Activated naive CD4-positive, alpha-beta T cell treated with anti-CD3 and anti-CD28 coated beads, Interleukin-2, amount 10 ng/mL, durations not matched to agents 7 days and 5 days (primary cell): ENCODE measurements at regions not wholly inside any gene's neighbourhood (a gene's known extent, or its start where the extent isn't known, plus 50 kb on each side); places are given as distances from the start of the nearest gene placed in this dataset.
"Not testable (repeated sequence)": the region's sequence is repeated elsewhere in the genome, so short reads cannot be mapped to it uniquely, and the experiment has no call there.

Experiments
- CTCF ChIA-PET: fragments of 350-600 bp; sonication (Branson Sonifier 250); formaldehyde crosslinking; loops from one replicate; lab custom pipeline; 2021; ENCODE audit warnings: antibody characterized with exemption; lab: Charles Lee
- DNase-seq: peaks from one replicate; pipeline ENCODE4 v3.0.0-alpha.2; 2020
- H3K27ac Mint-ChIP-seq: one replicate; pipeline ENCODE4 v1.8.0; 2021; ENCODE audit warnings: mild to moderate bottlenecking, moderate library complexity, mixed read lengths
- H3K27me3 Mint-ChIP-seq: one replicate; pipeline ENCODE4 v1.8.0; 2021; ENCODE audit warnings: mild to moderate bottlenecking, mixed read lengths
- H3K36me3 Mint-ChIP-seq: one replicate; pipeline ENCODE4 v1.8.0; 2021; ENCODE audit warnings: mixed read lengths
- H3K4me1 Mint-ChIP-seq: one replicate; pipeline ENCODE4 v1.8.0; 2021; ENCODE audit warnings: mixed read lengths
- H3K4me3 Mint-ChIP-seq: one replicate; pipeline ENCODE4 v1.8.0; 2021; ENCODE audit warnings: mild to moderate bottlenecking, moderate library complexity, mixed read lengths
- H3K9me3 Mint-ChIP-seq: one replicate; pipeline ENCODE4 v1.8.0; 2021; ENCODE audit warnings: mixed read lengths

DNA sequence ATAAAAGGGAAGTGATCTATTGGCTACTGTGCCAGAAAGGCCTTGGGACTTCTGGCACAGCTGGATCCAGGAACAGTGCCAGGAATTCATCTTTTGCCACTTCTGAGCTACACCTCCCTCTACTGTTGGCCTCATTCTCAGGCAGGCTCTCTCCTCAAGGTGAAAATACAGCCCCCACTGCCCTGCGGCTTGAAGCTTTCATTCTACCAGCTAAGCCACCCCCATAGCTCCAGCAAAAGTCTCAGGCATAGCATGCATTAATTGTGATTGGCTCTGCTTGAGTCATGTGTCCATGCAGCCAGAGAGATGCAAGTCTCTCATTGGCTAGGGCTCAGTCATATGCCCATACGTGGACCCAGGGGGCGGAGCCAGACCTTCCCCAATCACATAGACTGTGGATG lies 142.4 kb downstream of the TPRA1 start:
- H3K4me3 Mint-ChIP-seq: no peak overlapping the region
- peaks cover 4% of the 10 kb centered on the region for H3K27me3 Mint-ChIP-seq
- DNase-seq: no peak

DNA sequence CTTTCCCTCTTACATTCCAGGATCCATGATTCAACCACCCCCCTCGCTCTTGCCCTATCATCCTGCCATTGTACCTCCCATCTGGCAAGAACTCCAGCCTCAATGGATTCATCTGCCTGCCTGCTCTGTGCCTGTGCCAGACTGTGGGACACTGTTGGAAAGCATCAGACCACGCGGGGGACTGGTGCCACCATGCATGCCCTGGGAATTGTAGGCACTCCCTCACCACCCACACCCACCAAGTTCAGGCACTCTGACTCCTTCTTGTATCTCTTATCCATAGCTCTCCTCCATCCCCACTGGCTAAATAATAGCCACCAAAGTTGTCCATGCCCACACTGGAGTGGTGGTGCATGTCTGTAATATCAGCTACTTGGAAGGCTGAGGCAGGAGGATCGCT lies 143.8 kb downstream of the TPRA1 start:
- no peak overlapping the region for H3K4me3 Mint-ChIP-seq
- no peaks in the 10 kb centered on the region for H3K27me3 Mint-ChIP-seq
- H3K36me3 Mint-ChIP-seq: no peaks in the 10 kb centered on the region
- H3K4me1 Mint-ChIP-seq: no peaks in the 10 kb centered on the region
- no peaks in the 10 kb centered on the region for H3K9me3 Mint-ChIP-seq
- CTCF ChIA-PET: interaction anchor here (1.0 kb wide), 1 partner anchor 9 kb away, joined by 3 read pairs; no protein-coding TSS in a partner anchor
- H3K27ac Mint-ChIP-seq: no peak overlapping the region
- DNase-seq: no peak

More for the DNA sequence above, 142.4 kb downstream of the TPRA1 start:
- CTCF ChIA-PET: interaction anchor here (0.8 to 1.4 kb wide), 3 partner anchors 74 to 306 kb away, joined by 3 read pairs; no protein-coding TSS in a partner anchor
- Mint-ChIP-seq H3K27ac (no peak overlapping the region), H3K36me3 (no peaks in the 10 kb centered on the region), H3K4me1 (no peaks in the 10 kb centered on the region), H3K9me3 (no peaks in the 10 kb centered on the region)

DNA sequence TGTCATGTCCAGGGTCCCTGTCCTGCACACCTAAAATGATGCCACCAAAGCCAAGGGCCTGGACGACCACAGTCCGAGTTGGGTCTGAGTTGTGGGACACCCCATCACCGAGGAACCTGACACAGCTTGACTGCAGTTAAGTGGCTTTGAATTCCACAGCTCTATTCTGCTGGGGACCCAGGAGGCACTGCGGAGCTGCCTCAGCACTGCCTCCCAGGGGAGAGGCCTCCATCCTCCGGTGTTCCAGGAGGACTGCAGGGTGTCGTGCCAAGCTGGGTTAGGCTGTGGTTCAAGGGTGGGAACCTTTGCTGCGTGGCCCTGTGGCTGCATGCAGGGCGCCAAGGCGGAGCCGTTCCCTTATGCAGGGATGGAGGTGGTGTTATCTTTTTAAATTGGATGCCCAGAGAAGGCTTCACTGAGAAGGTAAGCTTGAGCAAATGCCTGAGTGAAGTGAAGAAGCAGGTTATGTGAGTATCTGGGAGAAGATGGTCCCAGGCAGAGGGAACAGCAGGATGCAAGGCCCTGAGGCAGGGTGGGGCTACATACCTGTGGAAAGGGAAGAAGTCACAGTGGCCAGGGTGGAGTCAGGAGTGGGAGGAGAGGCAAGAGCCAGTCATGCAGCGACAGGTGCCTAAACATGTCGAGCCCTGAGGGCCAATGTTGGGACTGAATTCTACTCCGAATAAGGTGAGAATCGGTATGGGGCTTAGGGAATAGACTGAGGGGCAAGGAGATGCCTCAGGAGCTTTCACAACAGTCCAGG lies 144.8 kb downstream of the TPRA1 start:
- H3K9me3 Mint-ChIP-seq: no peaks in the 10 kb centered on the region
- H3K36me3 Mint-ChIP-seq: no peaks in the 10 kb centered on the region
- H3K27ac Mint-ChIP-seq: no peak overlapping the region
- no peak overlapping the region for H3K4me3 Mint-ChIP-seq
- CTCF ChIA-PET: no interaction called here
- peak; percentile 9 for DNase-seq
- H3K4me1 Mint-ChIP-seq: no peaks in the 10 kb centered on the region
- no peaks in the 10 kb centered on the region for H3K27me3 Mint-ChIP-seq

DNA sequence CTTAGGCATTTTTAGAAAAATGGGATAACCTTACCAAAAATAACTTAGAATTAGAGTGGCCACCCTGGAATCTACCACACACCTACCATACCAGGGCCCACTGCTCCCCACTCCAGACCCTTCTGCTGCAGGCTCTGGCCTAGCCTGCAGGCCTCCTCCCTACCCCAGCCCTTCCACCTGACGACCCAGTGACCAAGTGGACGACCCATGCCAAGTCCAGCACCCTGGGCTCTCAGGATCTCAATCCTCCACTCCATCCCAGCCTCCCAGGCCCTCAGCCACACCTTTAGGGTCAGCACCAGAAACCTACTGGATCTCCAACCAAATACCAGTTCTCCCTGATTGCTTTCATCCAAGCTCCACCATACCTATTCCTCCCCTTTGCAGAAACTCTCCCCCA lies 145.8 kb downstream of the TPRA1 start:
- peak; percentile 12 for DNase-seq
- Mint-ChIP-seq H3K27ac (no peak overlapping the region), H3K36me3 (no peaks in the 10 kb centered on the region), H3K4me1 (no peaks in the 10 kb centered on the region), H3K9me3 (no peaks in the 10 kb centered on the region), H3K4me3 (no peak overlapping the region), H3K27me3 (no peaks in the 10 kb centered on the region)
- CTCF ChIA-PET: no interaction called here

DNA sequence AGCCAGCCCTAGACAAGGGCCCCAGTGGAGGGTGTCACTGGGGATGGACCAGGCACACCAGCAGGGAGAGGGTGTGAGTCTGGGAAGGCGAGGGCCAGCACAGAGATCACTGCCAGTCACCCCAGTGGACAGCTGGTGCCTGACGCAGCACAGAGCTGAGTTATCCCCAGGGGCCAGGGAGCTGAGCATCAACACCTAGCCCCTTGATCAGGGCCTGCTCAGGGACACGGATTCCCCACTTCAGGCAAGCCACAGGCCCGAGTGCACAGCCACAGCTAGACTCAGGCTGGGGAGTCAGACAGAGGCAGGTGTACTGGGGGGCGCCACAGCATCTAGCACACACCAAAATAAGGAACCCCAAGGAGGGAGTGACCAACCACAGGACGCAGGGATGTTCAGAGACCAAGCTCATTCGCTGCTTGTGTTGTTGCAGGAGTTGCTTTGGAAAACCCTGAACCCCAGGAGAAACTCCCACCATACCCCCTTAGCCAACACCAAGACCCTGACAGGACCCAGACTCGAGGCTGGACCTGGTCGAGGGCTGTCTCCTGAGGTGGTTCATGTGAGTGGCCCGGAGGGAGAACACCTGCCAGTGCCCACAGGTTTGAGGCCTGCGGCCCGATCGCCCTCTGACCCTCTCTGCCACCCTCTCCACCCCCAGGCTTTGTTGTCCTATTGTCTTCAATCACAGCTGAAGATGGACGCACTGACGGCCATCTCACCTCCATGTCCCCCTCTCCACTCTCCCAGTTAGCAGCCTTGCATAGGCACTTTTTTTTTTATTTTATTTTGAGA lies 146.8 kb downstream of the TPRA1 start:
- Mint-ChIP-seq H3K9me3 (no peaks in the 10 kb centered on the region), H3K27ac (no peak overlapping the region), H3K4me3 (no peak overlapping the region), H3K4me1 (no peaks in the 10 kb centered on the region), H3K36me3 (no peaks in the 10 kb centered on the region), H3K27me3 (no peaks in the 10 kb centered on the region)
- CTCF ChIA-PET: no interaction called here
- peak; percentile 2 for DNase-seq

DNA sequence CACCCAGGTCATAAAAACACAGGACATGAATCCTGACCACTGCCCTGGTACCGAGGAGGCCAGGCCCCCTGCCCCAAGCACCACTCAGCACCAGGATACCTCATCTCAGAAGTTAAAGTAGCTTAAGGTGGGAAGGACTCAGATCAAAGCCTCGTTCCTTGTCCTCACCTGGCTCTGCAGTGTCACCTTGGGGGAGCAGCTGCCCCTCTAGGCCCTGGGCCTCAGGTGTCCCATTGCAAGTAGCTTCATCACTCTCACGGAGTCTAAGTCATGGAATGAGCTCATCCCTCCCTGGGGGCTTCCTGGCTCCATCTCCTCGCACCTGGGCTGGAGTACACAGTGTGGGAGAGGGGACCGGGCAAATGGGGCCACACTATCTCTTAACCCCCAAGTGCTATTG lies 148.0 kb downstream of the TPRA1 start:
- Mint-ChIP-seq H3K9me3 (no peaks in the 10 kb centered on the region), H3K36me3 (no peaks in the 10 kb centered on the region), H3K4me3 (no peak overlapping the region), H3K4me1 (no peaks in the 10 kb centered on the region), H3K27ac (no peak overlapping the region), H3K27me3 (no peaks in the 10 kb centered on the region)
- no peak for DNase-seq
- CTCF ChIA-PET: no interaction called here

DNA sequence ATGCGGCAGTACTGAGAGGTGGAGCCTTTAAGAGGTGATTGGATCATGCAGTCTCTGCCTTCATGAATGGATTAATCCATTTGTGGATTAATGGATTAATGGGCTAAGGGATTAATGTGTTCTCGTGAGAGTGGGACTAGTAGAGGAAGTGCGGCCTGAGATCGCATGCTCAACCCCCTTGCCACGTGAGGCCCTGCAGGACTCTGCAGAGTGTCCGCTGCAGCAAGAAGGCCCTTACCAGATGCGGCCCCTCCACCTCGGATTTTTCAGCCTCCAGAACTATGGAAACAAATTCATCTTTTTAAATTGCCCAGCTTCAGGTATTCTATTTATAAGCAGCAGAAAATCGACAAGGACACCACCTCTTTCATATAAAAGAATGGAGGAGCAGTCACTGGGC lies 148.8 kb downstream of the TPRA1 start:
- DNase-seq: peak; percentile 16
- Mint-ChIP-seq H3K9me3 (no peaks in the 10 kb centered on the region), H3K27ac (no peak overlapping the region), H3K36me3 (no peaks in the 10 kb centered on the region), H3K4me1 (no peaks in the 10 kb centered on the region), H3K27me3 (no peaks in the 10 kb centered on the region), H3K4me3 (no peak overlapping the region)
- CTCF ChIA-PET: no interaction called here

DNA sequence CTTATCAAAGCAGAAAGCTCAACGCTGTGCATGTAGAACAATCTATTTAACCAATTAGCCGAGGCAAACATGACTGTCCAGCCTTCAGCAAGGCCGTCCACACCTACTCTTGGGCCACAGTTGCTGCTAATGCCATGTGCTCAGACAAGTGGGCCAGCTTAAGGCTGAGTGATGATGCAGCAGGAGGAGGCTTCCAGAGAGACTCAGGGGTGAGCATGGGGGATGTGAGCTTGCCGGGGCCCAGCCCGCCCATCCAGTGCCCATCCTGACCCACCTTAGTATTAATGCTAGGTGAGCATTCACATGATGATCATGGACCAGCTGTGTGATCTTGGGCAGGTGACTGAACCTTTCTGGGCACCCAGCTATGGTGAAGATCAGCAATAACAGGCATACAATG lies 150.1 kb downstream of the TPRA1 start:
- CTCF ChIA-PET: no interaction called here
- DNase-seq: peak; percentile 3
- Mint-ChIP-seq H3K27me3 (no peaks in the 10 kb centered on the region), H3K4me3 (no peak overlapping the region), H3K27ac (no peak overlapping the region), H3K4me1 (no peaks in the 10 kb centered on the region), H3K36me3 (no peaks in the 10 kb centered on the region), H3K9me3 (no peaks in the 10 kb centered on the region)

DNA sequence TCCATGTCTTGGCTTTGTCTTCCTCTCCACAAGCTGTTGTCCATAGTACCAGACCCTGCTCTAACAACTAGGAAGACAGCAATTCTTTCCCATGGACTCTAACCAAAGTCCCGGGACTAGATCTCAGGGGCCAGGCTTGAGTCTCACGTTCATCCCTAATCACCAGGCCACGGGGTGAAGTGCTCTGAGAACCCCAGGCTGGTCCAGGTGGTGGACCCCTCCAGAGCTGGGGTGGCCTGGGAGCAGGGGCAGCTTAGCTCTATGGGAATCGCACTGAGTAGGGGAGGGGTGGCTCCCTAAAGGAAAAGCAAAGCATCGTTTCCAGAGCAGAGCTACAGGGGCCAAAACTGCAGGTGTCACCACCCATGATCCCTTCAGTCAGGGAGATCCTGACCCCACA lies 150.9 kb downstream of the TPRA1 start:
- H3K27me3 Mint-ChIP-seq: no peaks in the 10 kb centered on the region
- CTCF ChIA-PET: interaction anchor here (0.6 kb wide), 1 partner anchor 456 kb away, joined by 3 read pairs; no protein-coding TSS in a partner anchor
- no peaks in the 10 kb centered on the region for H3K9me3 Mint-ChIP-seq
- peak; percentile 3 for DNase-seq
- no peaks in the 10 kb centered on the region for H3K36me3 Mint-ChIP-seq
- H3K27ac Mint-ChIP-seq: no peak overlapping the region
- H3K4me1 Mint-ChIP-seq: no peaks in the 10 kb centered on the region
- no peak overlapping the region for H3K4me3 Mint-ChIP-seq

DNA sequence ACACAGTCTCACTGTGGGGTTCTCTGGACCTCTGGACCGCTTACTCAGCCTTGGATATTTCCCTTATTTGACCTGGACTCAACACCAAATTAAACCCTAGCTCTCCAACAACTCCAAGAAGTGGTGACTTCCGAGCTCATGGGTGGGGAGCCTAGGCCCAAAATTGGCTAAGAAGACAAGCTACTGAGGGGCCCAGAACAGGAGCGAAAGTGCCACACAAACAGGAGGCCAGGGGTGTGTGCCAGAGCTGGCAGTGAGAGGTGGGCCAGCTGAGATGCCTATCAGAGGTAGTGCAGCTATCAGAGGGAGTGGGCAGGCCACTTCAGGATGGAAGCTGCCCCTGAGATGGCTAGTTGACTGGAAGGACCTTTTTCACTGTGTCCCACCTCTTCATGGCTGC lies 151.1 kb upstream of the PRR20G start:
- H3K27ac Mint-ChIP-seq: no peak overlapping the region
- CTCF ChIA-PET: no interaction called here
- no peaks in the 10 kb centered on the region for H3K9me3 Mint-ChIP-seq
- no peak for DNase-seq
- H3K36me3 Mint-ChIP-seq: no peaks in the 10 kb centered on the region
- H3K4me3 Mint-ChIP-seq: no peak overlapping the region
- H3K27me3 Mint-ChIP-seq: no peaks in the 10 kb centered on the region
- no peaks in the 10 kb centered on the region for H3K4me1 Mint-ChIP-seq

DNA sequence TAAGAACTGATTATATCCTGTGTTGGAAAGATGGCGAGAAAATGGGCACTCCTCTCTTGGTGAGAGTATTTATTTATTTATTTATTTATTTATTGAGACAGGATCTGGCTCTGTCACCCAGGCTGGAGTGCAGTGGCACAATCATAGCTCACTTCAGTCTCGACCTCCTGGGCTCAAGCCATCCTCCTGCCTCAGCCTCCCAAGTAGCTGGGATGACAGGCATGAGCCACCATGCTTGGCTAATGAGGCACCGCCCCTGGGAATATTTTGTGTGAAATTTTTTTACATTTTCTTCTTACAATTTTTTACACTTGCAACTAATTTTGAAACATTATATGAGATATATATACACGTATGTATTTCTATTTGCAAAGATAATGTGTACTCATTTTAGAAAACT lies 150.5 kb upstream of the PRR20G start:
- CTCF ChIA-PET: no interaction called here
- Mint-ChIP-seq H3K4me1 (no peaks in the 10 kb centered on the region), H3K27me3 (no peaks in the 10 kb centered on the region)

DNA sequence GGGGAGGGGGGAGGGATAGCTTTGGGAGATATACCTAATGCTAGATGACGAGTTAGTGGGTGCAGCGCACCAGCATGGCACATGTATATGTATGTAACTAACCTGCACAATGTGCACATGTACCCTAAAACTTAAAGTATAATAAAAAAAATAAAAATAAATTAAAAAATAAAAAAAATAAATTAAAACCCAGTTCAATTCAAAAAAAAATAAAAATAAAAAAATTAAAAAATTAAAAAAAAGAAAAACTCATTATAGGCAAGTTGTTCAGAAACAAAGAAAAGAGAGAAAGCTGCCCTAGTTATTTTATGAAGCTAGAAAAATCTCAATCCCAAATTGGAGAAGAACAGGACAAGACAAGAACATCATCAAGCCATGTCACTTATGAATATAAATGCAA lies 147.5 kb upstream of the PRR20G start:
- H3K27ac Mint-ChIP-seq, H3K4me1 Mint-ChIP-seq, DNase-seq, H3K36me3 Mint-ChIP-seq, H3K9me3 Mint-ChIP-seq, H3K4me3 Mint-ChIP-seq, H3K27me3 Mint-ChIP-seq, CTCF ChIA-PET: not testable (repeated sequence)

More for the DNA sequence above, 150.5 kb upstream of the PRR20G start:
- Mint-ChIP-seq H3K9me3 (no peaks in the 10 kb centered on the region), H3K27ac (no peak overlapping the region), H3K36me3 (no peaks in the 10 kb centered on the region), H3K4me3 (no peak overlapping the region)
- DNase-seq: no peak

DNA sequence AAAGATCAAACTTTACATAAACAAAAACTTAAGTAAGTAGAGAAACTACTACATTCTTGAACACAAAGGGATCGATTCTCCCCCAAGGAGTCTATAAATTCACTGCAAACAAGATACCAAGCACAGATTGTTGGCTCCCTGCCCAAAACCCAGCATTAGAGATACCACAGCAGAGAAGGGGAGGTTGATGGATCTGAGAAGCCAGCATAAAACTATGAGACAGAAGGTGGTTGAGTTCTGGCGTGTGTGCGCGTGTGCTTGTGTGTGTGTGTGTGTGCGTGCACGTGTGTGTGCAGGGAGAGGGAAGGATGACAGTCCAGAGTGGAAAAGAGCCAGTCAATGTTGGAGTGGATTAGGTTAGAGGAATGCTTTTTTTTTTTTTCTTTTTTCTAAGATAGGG lies 143.2 kb upstream of the PRR20G start:
- no peaks in the 10 kb centered on the region for H3K9me3 Mint-ChIP-seq

DNA sequence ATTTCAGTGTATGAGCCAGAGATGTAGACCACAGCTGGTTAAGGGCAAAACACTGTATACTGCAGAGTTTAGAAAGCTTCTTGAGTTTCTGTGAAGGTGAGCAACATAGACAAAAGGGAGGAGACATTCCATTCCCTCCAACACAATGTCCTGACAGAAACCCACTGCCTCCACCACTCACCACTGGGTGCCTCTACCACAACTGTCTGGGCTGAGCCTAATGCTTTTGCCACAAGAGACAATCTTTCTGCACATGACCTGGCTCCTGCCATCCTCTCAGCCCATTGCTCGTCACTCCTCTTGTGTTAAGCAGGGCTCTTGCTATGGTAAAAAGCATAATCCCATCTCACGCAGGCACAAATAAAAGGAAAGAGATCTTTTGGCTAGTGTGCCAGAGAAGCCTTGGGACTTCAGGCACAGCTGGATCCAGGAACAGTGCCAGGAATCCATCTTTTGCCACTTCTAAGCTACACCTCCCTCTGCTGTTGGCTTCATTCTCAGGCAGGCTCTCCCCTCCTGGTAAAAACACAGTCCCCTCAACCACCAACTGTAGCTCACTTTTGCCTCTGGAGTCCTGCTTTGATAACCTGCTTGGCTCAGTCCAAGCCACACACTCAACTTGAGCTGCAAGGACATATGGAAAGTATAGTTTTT lies 140.6 kb upstream of the PRR20G start:
- Mint-ChIP-seq H3K4me1 (no peaks in the 10 kb centered on the region), H3K4me3 (no peak overlapping the region), H3K27ac (no peak overlapping the region), H3K27me3 (peaks cover 55% of the 10 kb centered on the region), H3K36me3 (no peaks in the 10 kb centered on the region), H3K9me3 (no peaks in the 10 kb centered on the region)
- CTCF ChIA-PET: no interaction called here
- no peak for DNase-seq

More for the DNA sequence above, 143.2 kb upstream of the PRR20G start:
- H3K36me3 Mint-ChIP-seq: no peaks in the 10 kb centered on the region
- CTCF ChIA-PET: no interaction called here
- H3K27me3 Mint-ChIP-seq: peaks cover 30% of the 10 kb centered on the region
- DNase-seq: no peak
- H3K4me3 Mint-ChIP-seq: no peak overlapping the region
- H3K27ac Mint-ChIP-seq: no peak overlapping the region
- no peaks in the 10 kb centered on the region for H3K4me1 Mint-ChIP-seq
